HTR-8/SVneo (cell line): ENCODE measurements at regions not wholly inside any gene's neighbourhood (a gene's known extent, or its start where the extent isn't known, plus 50 kb on each side); places are given as distances from the start of the nearest gene placed in this dataset.
"Not testable (repeated sequence)": the region's sequence is repeated elsewhere in the genome, so short reads cannot be mapped to it uniquely, and the experiment has no call there.

Experiments
- DNase-seq: peaks from one replicate; pipeline ENCODE4 v3.0.0; 2011; ENCODE audit warnings: low spot score, mixed read lengths; ENCODE audit not compliant: insufficient read length
- FAIRE-seq: peaks from 2 replicates; lab custom pipeline; 2011; peaks lifted over from hg19 to GRCh38; lab: Jason Lieb, UNC

- DNase-seq (no peak), FAIRE-seq (no peak)
These were observed 73.2 kb downstream of the ZIC4 start for GRCh38 chr3:147333098-147333497.

DNA sequence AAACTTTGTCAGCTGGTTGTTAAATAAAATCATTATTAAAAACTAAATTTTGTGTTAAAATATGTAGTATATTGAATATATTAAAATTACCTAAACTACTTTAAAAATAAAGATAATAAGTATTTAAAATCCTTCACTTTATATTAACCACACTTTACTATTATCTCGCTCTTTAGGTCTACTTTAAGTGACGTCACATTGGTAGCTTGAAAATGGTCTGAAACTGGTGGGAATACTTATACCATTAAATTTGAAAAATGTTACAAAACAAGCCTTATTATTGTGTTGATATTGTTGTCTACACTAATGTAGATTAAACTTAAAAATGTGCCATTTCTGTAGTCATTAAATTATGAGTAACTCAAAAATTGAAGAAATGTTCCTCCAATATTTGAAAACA lies 77.6 kb downstream of the ZIC4 start:
- DNase-seq (no peak), FAIRE-seq (no peak)

DNA sequence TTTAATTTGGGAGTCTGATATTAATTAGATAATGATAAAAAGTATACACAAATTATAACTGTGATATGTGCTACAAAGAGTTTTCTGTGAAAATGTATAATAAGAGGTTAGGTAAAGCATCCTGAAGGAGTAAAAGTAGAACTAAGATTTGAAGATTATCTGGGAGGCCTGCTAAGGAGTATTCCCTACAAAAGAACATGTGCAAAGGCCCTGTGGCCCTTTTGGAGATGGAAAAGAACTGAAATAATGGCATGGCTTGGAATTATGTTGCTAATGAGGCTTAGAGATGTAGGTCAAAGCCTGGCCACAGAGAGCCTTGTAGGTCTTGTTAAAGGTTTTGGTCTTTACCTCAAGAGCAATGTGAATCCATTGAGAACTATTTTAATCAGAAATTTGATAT lies 82.0 kb downstream of the ZIC4 start:
- no peak for DNase-seq
- FAIRE-seq: no peak

DNA sequence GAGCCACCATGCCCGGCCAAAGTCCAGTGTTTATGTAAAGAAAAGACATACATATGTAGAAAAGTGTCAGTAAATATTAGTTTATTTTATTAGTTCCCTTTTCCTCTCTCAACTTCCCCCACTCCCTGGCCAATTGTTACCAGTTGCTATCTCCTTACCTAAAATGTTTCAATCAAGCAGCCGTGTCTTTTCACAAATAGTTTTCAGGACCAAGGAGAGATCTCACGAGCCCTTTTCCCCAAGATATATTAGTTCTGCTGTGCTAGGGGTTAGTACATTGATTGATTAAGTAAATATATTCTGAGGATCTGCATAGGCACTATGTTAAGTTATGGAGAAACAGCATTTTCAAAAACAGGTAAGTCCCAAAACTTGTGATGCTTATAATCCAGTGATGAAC lies 87.4 kb downstream of the ZIC4 start:
- FAIRE-seq: no peak
- DNase-seq: no peak

GRCh38 chr3:147317080-147317479 lies 89.3 kb downstream of the ZIC4 start:
- not testable (repeated sequence) for FAIRE-seq, DNase-seq

GRCh38 chr3:147313513-147313912 lies 92.8 kb downstream of the ZIC4 start:
- FAIRE-seq (no peak), DNase-seq (no peak)

DNA sequence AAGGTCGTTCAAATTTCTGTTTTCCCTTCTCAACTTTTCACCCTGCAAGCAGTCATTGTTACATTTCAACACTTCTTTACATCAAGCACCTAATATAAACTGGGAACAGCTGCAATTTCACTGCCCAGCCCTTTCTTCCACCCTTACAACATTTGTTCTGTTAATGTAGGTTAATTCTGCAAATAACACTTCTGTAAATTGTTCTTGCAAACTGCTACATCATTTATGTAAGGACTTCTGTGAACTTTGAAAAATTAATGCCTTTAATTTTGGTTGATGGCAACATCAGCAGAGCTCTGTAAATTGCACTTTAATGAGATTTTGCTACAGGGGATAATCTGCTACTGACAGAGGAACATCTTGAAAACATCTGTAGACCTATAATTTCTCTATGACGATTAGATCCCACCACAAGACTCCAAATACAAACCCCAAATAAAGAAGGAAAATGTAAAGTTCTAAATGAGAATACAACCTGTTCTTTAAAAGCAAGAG lies 93.5 kb downstream of the ZIC4 start:
- DNase-seq (no peak), FAIRE-seq (no peak)

DNA sequence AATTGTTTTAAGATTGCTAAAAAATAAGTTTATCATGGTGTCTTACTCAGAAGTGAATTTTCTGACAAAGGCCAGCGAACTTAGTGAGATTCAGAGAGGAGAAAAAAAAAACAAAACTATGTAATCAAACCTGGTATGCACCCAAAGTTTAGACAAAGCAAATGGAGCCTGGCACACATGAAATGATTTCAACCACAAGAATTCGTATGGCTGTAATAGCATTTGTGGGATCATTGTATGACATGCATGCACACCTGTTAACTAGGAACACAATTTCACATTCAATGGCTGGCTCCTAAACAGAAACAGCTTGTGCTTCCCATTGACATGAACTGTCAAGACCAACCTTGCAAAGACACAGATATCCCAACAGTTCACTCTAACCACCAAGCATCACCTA lies 94.6 kb downstream of the ZIC4 start:
- DNase-seq (no peak), FAIRE-seq (no peak)

DNA sequence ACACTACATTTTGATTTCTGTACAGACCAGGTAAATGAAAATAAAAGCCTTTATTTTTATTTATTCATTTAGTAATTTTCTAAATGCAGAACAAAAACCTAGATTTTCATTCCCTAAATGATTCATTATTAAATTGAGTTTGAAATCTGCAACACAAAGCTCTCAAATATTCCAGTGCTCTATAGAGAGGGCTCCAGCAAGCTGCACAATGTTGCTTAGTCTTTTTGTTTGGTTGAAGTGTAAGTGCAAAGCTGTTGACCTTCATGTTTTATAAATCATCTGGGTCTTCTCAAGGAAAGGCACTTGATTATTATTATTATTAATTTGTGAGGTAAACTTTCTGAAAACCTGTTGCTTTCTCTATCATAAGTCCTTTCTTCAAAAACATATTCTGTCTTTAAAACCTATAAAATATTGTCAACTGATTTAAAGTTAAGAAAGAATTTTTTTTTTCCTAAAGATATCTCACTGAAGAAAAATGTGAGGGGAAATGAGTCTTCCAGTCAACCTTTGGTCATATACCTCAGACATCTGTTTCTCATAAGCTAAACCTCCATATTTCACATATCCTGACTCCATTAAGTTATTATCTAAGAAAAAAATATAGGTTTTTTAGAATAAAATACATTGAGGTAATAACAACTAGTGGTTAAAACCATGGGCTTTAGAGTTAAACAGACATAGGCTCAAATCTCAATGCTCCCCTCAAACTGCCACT lies 100.7 kb downstream of the ZIC4 start:
- FAIRE-seq (no peak), DNase-seq (no peak)

- FAIRE-seq: no peak
- no peak for DNase-seq
These were observed 101.6 kb downstream of the ZIC4 start for GRCh38 chr3:147304756-147305155.

DNA sequence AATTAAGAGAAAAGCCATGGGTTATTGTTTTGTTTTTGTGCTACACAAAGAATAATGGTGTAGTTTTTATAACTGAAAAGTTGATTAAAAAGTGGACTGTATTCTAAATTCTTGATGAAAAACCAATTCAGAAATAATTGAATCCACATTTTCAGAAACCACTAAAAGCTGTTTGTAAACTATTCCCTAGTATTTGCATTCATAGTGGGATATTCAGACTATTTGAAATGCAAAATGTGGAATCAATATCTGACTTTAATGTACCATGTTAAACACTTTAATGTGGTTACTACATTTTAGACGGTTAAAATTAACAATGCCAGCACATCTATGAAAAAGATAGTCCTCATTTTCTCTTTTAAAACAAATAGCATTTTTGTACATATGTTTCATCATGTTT lies 104.6 kb downstream of the ZIC4 start:
- DNase-seq (no peak), FAIRE-seq (no peak)

- FAIRE-seq: no peak
- no peak for DNase-seq
These were observed 106.7 kb downstream of the ZIC4 start for GRCh38 chr3:147299656-147300055.

DNA sequence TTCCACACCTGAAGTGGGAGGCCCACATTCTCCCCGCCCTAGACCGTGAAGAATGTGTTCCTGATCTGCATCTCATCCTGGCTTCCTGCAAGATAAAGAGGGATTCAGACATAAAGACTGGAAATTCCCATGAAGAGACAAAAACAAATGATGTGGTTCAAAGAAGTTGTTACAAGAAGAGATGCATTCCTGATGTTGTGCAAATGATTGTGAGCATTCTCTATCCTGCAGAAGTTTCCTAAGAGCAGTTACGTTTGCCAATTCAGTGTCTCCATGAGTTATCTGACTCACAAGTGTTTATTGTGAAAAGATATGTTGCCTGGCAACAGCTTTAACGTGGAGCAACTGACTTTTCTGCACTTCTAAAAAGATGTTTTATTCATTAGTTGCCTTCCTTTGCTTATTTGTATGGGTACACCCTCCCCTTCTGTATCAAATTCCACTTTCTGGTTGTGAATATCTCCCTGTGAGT lies 107.8 kb downstream of the ZIC4 start:
- peak; percentile 3 for DNase-seq

DNA sequence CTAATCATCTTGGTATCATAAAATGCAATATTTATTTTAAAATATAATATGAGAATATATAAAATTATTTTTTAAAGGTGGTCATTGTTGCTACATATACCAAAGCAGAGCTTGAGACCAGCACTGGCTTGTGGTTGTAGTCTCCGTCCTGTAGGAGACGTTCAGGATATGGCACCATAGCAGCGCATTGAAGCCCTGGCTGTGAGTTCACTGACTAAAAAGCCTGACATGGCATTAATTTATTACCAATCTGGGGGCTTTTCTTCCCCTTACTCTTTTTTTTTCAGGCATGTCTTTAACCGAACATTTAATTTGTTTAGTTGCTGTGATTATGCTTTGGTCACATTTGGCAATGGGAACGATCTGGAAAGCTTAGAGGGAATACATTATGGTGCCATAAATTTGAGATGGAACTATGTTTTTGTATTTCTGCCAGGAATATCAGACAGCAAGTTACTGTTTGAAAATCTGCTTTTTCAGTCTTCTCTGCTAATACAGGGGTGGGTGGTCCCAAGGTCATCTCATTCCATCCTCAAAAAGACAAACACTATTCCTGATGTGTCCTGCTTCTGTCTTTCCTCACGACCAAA lies 108.5 kb downstream of the ZIC4 start:
- FAIRE-seq (no peak), DNase-seq (no peak)

More for the DNA sequence above, 107.8 kb downstream of the ZIC4 start:
- FAIRE-seq: no peak

DNA sequence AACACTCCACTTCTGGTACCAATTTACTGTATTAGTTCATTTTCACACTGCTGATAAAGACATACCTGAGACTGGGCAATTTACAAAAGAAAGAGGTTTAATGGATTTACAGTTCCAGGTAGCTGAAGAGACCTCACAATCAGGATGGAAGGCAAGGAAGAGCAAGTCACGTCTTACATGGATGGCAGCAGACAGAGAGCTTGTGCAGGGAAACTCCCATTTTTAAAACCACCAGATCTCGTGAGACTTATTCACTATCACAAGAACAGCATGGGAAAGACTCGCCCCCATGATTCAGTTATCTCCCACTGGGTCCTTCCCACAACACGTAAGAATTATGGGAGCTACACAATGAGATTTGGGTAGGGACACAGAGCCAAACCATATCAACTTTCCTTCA lies 119.0 kb downstream of the ZIC4 start:
- FAIRE-seq, DNase-seq: not testable (repeated sequence)

DNA sequence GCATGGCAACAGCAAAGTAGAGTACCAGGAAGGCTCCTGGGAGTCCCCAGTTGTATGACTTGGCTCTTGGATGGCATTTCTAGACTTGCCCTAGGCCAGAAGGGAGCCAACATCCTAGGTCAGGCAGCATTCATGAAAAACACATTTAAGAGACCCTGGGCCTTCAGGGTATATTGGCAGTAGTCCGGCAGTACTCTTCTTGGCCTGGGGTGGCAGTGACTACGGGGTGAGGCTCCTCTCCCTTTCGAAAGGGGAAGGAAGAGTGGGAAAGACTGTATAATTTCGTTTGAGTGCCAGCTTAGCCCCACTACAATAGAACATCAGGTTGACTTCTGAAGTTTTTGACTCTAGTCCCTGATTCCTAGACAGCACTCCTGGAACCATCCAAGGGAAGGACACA lies 136.4 kb downstream of the ZIC4 start:
- DNase-seq: no peak
- FAIRE-seq: no peak

DNA sequence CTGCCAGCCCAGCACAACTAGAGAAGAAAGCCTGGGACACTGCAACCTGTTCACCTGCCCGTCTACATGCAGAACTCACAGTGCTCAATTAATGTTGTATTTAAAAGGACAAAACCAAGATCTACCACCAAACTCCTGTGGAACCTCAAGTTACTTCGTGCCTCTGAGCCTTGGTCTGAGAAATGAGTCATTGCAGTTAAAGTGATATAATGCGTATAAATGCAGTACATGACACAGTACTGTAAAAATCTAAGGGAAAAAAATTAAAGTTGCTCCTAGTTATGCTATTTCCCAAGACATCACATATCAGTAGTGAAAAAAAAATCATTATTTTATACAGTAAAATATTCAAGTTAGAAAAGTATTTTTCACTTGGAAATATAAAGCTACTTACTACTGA lies 138.9 kb downstream of the ZIC4 start:
- DNase-seq (no peak), FAIRE-seq (no peak)

- FAIRE-seq (no peak), DNase-seq (no peak)
These were observed 148.4 kb downstream of the ZIC4 start for GRCh38 chr3:147257944-147258343.

- FAIRE-seq (no peak), DNase-seq (no peak)
These were observed 149.6 kb downstream of the ZIC4 start for GRCh38 chr3:147256739-147257138.

GRCh38 chr3:147246906-147247305 lies 159.4 kb downstream of the ZIC4 start:
- DNase-seq: no peak
- FAIRE-seq: no peak

DNA sequence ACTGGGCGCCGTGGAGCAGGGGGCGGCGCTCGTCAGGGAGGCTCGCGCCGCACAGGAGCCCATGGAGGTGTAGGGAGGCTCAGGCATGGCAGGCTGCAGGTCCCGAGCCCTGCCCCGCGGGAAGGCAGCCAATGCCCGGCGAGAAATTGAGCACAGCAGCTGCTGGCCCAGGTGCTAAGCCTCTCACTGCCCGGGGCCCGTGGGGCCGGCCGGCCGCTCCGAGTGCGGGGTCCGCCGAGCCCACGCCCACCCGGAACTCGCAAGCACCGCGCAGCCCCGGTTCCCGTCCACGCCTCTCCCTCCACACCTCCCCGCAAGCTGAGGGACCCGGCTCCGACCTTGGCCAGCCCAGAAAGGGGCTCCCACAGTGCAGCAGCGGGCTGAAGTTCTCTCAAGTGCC lies 160.7 kb downstream of the ZIC4 start:
- not testable (repeated sequence) for DNase-seq, FAIRE-seq

DNA sequence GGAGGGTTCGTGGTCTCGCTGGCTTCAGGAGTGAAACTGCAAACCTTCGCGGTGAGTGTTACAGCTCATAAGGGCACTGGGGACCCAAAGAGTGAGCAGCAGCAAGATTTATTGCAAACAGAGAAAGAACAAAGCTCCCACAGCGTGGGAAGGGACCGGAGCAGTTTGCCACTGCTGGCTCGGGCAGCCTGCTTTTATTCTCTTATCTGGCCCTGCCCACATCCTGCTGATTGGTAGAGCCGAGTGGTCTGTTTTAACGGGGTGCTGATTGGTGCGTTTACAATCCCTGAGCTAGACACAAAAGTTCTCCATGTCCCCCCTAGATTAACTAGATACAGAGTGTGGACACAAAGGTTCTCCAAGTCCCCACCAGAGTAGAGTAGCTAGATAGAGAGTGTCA lies 161.3 kb downstream of the ZIC4 start:
- not testable (repeated sequence) for FAIRE-seq, DNase-seq
